SK-N-SH treated with all-trans-retinoic acid at 6 μM for 48 hours (cell line): ENCODE measurements at regions not wholly inside any gene's neighbourhood (a gene's known extent, or its start where the extent isn't known, plus 50 kb on each side); places are given as distances from the start of the nearest gene placed in this dataset.

ENCODE experiments used
- ARNTL ChIP-seq: fragments of 450-650 bp; formaldehyde crosslinking; IDR thresholded peaks from 2 replicates; pipeline ENCODE4 v1.5.0; 2020; ENCODE audit warnings: low read depth, mild to moderate bottlenecking, moderate library complexity, borderline replicate concordance
- PPARA ChIP-seq: fragments of 250-450 bp; sonication (Bioruptor Pico); IDR thresholded peaks from 2 replicates; pipeline ENCODE4 v1.5.0; 2020; ENCODE audit warnings: mild to moderate bottlenecking, borderline replicate concordance
- RARB ChIP-seq: fragments of 250-450 bp; sonication (Bioruptor Pico); IDR thresholded peaks from 2 replicates; pipeline ENCODE4 v1.8.0; 2021; ENCODE audit warnings: mild to moderate bottlenecking, moderate library complexity
- TCF4 ChIP-seq: fragments of 250-450 bp; sonication (Bioruptor Pico); IDR thresholded peaks from 2 replicates; pipeline ENCODE4 v1.8.0; 2021; ENCODE audit warnings: mild to moderate bottlenecking, moderate library complexity, borderline replicate concordance
- TOX ChIP-seq: fragments of 250-450 bp; sonication (Bioruptor Pico); IDR thresholded peaks from 2 replicates; pipeline ENCODE4 v1.8.0; 2021; ENCODE audit warnings: mild to moderate bottlenecking, moderate library complexity, borderline replicate concordance
- ZNF565 ChIP-seq: fragments of 450-650 bp; formaldehyde crosslinking; conservative IDR thresholded peaks from 2 replicates; pipeline ENCODE4 v1.5.0; 2020; ENCODE audit warnings: low read depth, mild to moderate bottlenecking, moderate library complexity
- ZNF70 ChIP-seq: fragments of 450-650 bp; formaldehyde crosslinking; IDR thresholded peaks from 2 replicates; pipeline ENCODE4 v1.5.0; 2020; ENCODE audit warnings: mild to moderate bottlenecking, moderate library complexity
- ZNF8 ChIP-seq: fragments of 450-650 bp; formaldehyde crosslinking; IDR thresholded peaks from 2 replicates; pipeline ENCODE4 v1.5.0; 2020; ENCODE audit warnings: mild to moderate bottlenecking, moderate library complexity
- TF ChIP-seq, protein P1 (sequence below): fragments of 250-450 bp; sonication (Bioruptor Pico); IDR thresholded peaks from 2 replicates; pipeline ENCODE4 v1.8.0; 2020; ENCODE audit warnings: mild to moderate bottlenecking, moderate library complexity, borderline replicate concordance

DNA sequence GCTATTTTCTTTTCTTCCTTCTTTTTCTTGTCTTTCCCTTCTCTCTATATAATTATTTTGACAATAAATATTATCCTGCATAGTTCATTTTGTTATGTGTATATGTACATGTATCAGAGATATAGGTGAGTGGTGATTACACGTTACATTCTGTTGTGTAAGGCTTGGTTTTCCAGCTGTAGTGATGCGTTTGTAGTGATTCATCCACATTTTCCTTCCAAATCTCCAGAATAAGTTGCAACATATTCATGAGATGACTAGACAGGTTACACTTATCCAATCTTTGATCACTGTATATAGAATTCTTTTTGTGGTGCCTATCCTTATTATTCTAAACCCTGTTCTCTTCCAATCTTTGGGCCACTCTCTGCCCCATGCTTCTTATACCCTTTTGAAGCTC, 540.2 kb downstream of the GBA3 start:
- TF ChIP-seq ARNTL (CRISPR knock-in tag) (no peak), ZNF70 (CRISPR knock-in tag) (no peak), PPARA (CRISPR knock-in tag) (no peak), RARB (CRISPR knock-in tag) (no peak), TCF4 (CRISPR knock-in tag) (no peak), TOX (CRISPR knock-in tag) (no peak), ZNF565 (CRISPR knock-in tag) (no peak), ZNF8 (CRISPR knock-in tag) (no peak)
- TF ChIP-seq, protein P1, sequence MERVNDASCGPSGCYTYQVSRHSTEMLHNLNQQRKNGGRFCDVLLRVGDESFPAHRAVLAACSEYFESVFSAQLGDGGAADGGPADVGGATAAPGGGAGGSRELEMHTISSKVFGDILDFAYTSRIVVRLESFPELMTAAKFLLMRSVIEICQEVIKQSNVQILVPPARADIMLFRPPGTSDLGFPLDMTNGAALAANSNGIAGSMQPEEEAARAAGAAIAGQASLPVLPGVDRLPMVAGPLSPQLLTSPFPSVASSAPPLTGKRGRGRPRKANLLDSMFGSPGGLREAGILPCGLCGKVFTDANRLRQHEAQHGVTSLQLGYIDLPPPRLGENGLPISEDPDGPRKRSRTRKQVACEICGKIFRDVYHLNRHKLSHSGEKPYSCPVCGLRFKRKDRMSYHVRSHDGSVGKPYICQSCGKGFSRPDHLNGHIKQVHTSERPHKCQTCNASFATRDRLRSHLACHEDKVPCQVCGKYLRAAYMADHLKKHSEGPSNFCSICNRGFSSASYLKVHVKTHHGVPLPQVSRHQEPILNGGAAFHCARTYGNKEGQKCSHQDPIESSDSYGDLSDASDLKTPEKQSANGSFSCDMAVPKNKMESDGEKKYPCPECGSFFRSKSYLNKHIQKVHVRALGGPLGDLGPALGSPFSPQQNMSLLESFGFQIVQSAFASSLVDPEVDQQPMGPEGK (CRISPR knock-in tag), result no peak
